ENCODE measurements at regions not wholly inside any gene's neighbourhood (a gene's known extent, or its start where the extent isn't known, plus 50 kb on each side); places are given as distances from the start of the nearest gene placed in this dataset.
"Not testable (repeated sequence)": the region's sequence is repeated elsewhere in the genome, so short reads cannot be mapped to it uniquely, and the experiment has no call there.

- no peak for DNase-seq (ENCODE audit: insufficient read length, low spot score)
- no peak for TF ChIP-seq CTCF (IDR thresholded peaks at IDR 0.05; ENCODE audit: insufficient read depth, missing control alignments)
- FAIRE-seq: no peak
These were observed 576.9 kb upstream of the PTBP2 start for GRCh38 chr1:96144636-96145035.

- no peak for DNase-seq (ENCODE audit: insufficient read length, low spot score)
- no peak for FAIRE-seq
- no peak for TF ChIP-seq CTCF (IDR thresholded peaks at IDR 0.05; ENCODE audit: insufficient read depth, missing control alignments)
These were observed 576.1 kb upstream of the PTBP2 start for GRCh38 chr1:96145492-96145891.

- FAIRE-seq; DNase-seq (ENCODE audit: insufficient read length, low spot score): not testable (repeated sequence)
These were observed 568.6 kb upstream of the PTBP2 start for GRCh38 chr1:96152957-96153356.

GRCh38 chr1:96157101-96157500 is 564.5 kb upstream of the PTBP2 start:
- DNase-seq (ENCODE audit: insufficient read length, low spot score) (no peak), FAIRE-seq (no peak)
- no peak for TF ChIP-seq CTCF (IDR thresholded peaks at IDR 0.05; ENCODE audit: insufficient read depth, missing control alignments)

DNA sequence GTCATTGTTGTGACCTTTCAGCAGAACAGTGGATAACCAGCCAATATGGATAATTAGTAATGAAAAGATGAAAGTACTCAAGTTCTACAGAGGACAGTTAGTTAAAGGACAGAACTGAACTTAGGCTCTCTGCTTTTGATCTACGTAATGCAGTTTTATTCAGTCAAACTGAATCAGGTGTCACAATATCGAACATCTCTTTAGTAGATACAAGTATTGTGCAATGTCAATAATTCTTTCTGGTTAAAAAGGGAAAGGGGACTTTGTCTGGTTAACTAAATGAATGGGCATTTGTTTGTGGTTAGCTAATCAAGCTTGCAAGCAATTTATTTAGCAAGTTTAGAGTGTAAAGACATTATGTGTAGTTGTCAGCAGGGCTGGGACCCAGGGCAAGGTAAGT is 562.2 kb upstream of the PTBP2 start:
- no peak for TF ChIP-seq CTCF (IDR thresholded peaks at IDR 0.05; ENCODE audit: insufficient read depth, missing control alignments)
- FAIRE-seq (no peak), DNase-seq (ENCODE audit: insufficient read length, low spot score) (no peak)

DNA sequence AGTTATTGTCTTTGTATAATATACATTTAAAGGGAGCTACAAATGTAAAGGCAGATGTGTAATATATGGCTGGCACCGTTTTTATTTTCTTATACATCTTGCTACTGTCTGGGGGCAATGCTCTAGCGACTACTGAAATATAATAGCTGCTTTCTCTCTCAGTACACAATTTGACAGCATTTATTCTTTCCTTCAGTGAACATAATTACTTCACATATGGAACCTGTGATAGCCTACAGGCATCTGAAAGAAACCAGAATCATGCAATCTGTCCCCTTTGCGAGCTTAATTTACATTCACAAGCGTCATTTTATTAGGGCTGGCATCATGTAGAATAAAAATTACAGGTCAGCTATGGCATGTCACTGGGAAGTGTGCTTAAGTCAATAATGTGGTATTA is 557.5 kb upstream of the PTBP2 start:
- TF ChIP-seq CTCF (IDR thresholded peaks at IDR 0.05; ENCODE audit: insufficient read depth, missing control alignments): no peak
- FAIRE-seq (no peak), DNase-seq (ENCODE audit: insufficient read length, low spot score) (no peak)

- DNase-seq (ENCODE audit: insufficient read length, low spot score) (no peak), FAIRE-seq (no peak)
- TF ChIP-seq CTCF (IDR thresholded peaks at IDR 0.05; ENCODE audit: insufficient read depth, missing control alignments): no peak
These were observed 543.5 kb upstream of the PTBP2 start for GRCh38 chr1:96178053-96178452.

- no peak for TF ChIP-seq CTCF (IDR thresholded peaks at IDR 0.05; ENCODE audit: insufficient read depth, missing control alignments)
- DNase-seq (ENCODE audit: insufficient read length, low spot score): no peak
- FAIRE-seq: no peak
These were observed 538.1 kb upstream of the PTBP2 start for GRCh38 chr1:96183485-96183884.

All from D721Med (cell line).